ENCODE measurements at regions not wholly inside any gene's neighbourhood (a gene's known extent, or its start where the extent isn't known, plus 50 kb on each side); places are given as distances from the start of the nearest gene placed in this dataset.

DNA sequence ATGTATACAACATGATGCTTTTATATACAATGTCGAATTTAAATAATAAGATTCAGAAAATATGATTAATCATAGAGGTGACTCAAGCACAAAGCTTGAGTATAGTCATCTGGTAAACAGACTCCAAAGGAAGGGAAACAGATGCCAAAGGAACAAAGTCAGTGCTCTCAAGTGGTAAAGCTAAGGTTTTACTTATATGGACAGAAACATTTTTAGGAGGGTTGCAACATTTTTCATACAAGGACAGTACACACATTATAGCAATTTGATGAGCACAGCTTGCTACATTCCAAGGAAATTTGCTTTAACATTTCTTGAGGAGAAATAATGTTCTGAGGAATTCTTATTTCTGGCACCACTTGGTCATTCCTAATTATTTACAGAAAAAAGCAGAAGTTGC, 333.4 kb upstream of the AADAT start:
- no peak for TF ChIP-seq POLR2A (IDR thresholded peaks at IDR 0.05)
- TF ChIP-seq, protein P1, sequence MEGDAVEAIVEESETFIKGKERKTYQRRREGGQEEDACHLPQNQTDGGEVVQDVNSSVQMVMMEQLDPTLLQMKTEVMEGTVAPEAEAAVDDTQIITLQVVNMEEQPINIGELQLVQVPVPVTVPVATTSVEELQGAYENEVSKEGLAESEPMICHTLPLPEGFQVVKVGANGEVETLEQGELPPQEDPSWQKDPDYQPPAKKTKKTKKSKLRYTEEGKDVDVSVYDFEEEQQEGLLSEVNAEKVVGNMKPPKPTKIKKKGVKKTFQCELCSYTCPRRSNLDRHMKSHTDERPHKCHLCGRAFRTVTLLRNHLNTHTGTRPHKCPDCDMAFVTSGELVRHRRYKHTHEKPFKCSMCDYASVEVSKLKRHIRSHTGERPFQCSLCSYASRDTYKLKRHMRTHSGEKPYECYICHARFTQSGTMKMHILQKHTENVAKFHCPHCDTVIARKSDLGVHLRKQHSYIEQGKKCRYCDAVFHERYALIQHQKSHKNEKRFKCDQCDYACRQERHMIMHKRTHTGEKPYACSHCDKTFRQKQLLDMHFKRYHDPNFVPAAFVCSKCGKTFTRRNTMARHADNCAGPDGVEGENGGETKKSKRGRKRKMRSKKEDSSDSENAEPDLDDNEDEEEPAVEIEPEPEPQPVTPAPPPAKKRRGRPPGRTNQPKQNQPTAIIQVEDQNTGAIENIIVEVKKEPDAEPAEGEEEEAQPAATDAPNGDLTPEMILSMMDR (IDR thresholded peaks at IDR 0.05 in 4 of 5, conservative IDR thresholded peaks at IDR 0.05 in 1 of 5): no peak

All from gastrocnemius medialis (tissue), 4 donors.